Left lobe of liver (tissue), 2 donors: ENCODE measurements at regions not wholly inside any gene's neighbourhood (a gene's known extent, or its start where the extent isn't known, plus 50 kb on each side); places are given as distances from the start of the nearest gene placed in this dataset.

Experiments used
- ATAC-seq: fragments of 200-7000 bp; cut with Tn5 transposase; one replicate; pipeline ENCODE4 v1.9.1; 2020; ENCODE audit warnings: mild to moderate bottlenecking, moderate library complexity
- DNase-seq: peaks from one replicate; pipeline ENCODE4 v3.0.0-alpha.2; 2020; ENCODE audit warnings: low spot score
- donor health status: DM: no; HTN: no; CAD: no; lungs with moderate emphysema.
- donor health status: DM: no; HTN: yes; CAD: no.

GRCh38 chr3:34696831-34697230, 898.4 kb downstream of the PDCD6IP start:
- no peak for DNase-seq
- no peak for ATAC-seq

GRCh38 chr3:34703053-34703452, 904.6 kb downstream of the PDCD6IP start:
- DNase-seq, result no peak
- no peak for ATAC-seq

- ATAC-seq, result no peak
- DNase-seq, result no peak
Observed at GRCh38 chr3:34724916-34725499, 914.3 kb upstream of the ARPP21 start.

GRCh38 chr3:34725774-34726173, 913.6 kb upstream of the ARPP21 start:
- ATAC-seq, result no peak
- no peak for DNase-seq

GRCh38 chr3:34727700-34728099, 911.6 kb upstream of the ARPP21 start:
- no peak for DNase-seq
- no peak for ATAC-seq

- ATAC-seq, result no peak
- DNase-seq, result no peak
Observed at GRCh38 chr3:34742151-34742550, 897.2 kb upstream of the ARPP21 start.

- no peak for ATAC-seq
- no peak for DNase-seq
Observed at GRCh38 chr3:34758630-34759261, 880.6 kb upstream of the ARPP21 start.

GRCh38 chr3:34777386-34777785, 861.9 kb upstream of the ARPP21 start:
- DNase-seq (no peak), ATAC-seq (no peak)

GRCh38 chr3:34779092-34779491, 860.2 kb upstream of the ARPP21 start:
- DNase-seq, result no peak
- ATAC-seq, result no peak

GRCh38 chr3:34780294-34780693, 859.0 kb upstream of the ARPP21 start:
- ATAC-seq (no peak), DNase-seq (no peak)

- DNase-seq, result no peak
- no peak for ATAC-seq
Observed at GRCh38 chr3:34780973-34781372, 858.4 kb upstream of the ARPP21 start.

- DNase-seq, result no peak
- no peak for ATAC-seq
Observed at GRCh38 chr3:34782871-34783270, 856.5 kb upstream of the ARPP21 start.

GRCh38 chr3:34783876-34784275, 855.4 kb upstream of the ARPP21 start:
- ATAC-seq (no peak), DNase-seq (no peak)

- DNase-seq (no peak), ATAC-seq (no peak)
Observed at GRCh38 chr3:34793057-34793456, 846.3 kb upstream of the ARPP21 start.

GRCh38 chr3:34807611-34808010, 831.7 kb upstream of the ARPP21 start:
- ATAC-seq (no peak), DNase-seq (no peak)

- DNase-seq (no peak), ATAC-seq (no peak)
Observed at GRCh38 chr3:34808287-34808686, 831.0 kb upstream of the ARPP21 start.

- ATAC-seq, result no peak
- no peak for DNase-seq
Observed at GRCh38 chr3:34828847-34829246, 810.5 kb upstream of the ARPP21 start.

- DNase-seq, result no peak
- ATAC-seq, result no peak
Observed at GRCh38 chr3:34832865-34833508, 806.3 kb upstream of the ARPP21 start.

GRCh38 chr3:34837848-34838741, 801.2 kb upstream of the ARPP21 start:
- DNase-seq, result no peak
- no peak for ATAC-seq

- DNase-seq, result no peak
- ATAC-seq, result no peak
Observed at GRCh38 chr3:34842706-34843480, 796.4 kb upstream of the ARPP21 start.

- no peak for DNase-seq
- no peak for ATAC-seq
Observed at GRCh38 chr3:34844323-34844620, 795.1 kb upstream of the ARPP21 start.
